Liver (tissue), 8 donors: ENCODE measurements at regions not wholly inside any gene's neighbourhood (a gene's known extent, or its start where the extent isn't known, plus 50 kb on each side); places are given as distances from the start of the nearest gene placed in this dataset.

ENCODE experiments used
- DNase-seq: peaks from one replicate; pipeline ENCODE4 v3.0.0-alpha.2; 2017; ENCODE audit warnings: low spot score
- H3K27ac ChIP-seq, 2 donors: one replicate each; pipeline ENCODE4 v1.7.0; 2013; ENCODE audit warnings: inconsistent platforms in 2 of 2, low read length in 2 of 2, control low read depth in 1 of 2, low read depth in 1 of 2, mild to moderate bottlenecking in 1 of 2
- H3K27me3 ChIP-seq, 4 donors: one replicate each; pipeline versions ENCODE4 v1.6.1 to v1.7.0; 2013; ENCODE audit warnings: low read length in 3 of 4, inconsistent platforms in 1 of 4, mild to moderate bottlenecking in 1 of 4, moderate library complexity in 1 of 4; ENCODE audit not compliant: control insufficient read depth in 4 of 4, insufficient read depth in 4 of 4
- H3K36me3 ChIP-seq, 4 donors: one replicate each; pipeline versions ENCODE4 v1.6.1 to v1.7.0; 2013; ENCODE audit warnings: low read length in 3 of 4, mild to moderate bottlenecking in 3 of 4, low read depth in 1 of 4, moderate library complexity in 1 of 4; ENCODE audit not compliant: control insufficient read depth in 4 of 4, insufficient read depth in 3 of 4
- H3K4me1 ChIP-seq, 4 donors: one replicate each; pipeline versions ENCODE4 v1.6.1 to v1.7.0; 2013; ENCODE audit warnings: low read length in 3 of 4, mild to moderate bottlenecking in 3 of 4, moderate library complexity in 1 of 4; ENCODE audit not compliant: control insufficient read depth in 4 of 4, insufficient read depth in 4 of 4
- H3K4me3 ChIP-seq, 3 donors: one replicate each; pipeline versions ENCODE4 v1.6.1 to v1.7.0; 2013; ENCODE audit warnings: low read length in 3 of 3, control low read depth in 1 of 3, low read depth in 1 of 3, mild to moderate bottlenecking in 1 of 3
- H3K9ac ChIP-seq, 2 donors: one replicate each; pipeline ENCODE4 v1.7.0; 2013; ENCODE audit warnings: low read length in 2 of 2, mild to moderate bottlenecking in 2 of 2, moderate library complexity in 2 of 2, control low read depth in 1 of 2, low read depth in 1 of 2
- H3K9me3 ChIP-seq, 4 donors: one replicate each; pipeline versions ENCODE4 v1.6.1 to v1.7.0; 2013; ENCODE audit warnings: low read length in 3 of 4; ENCODE audit not compliant: control insufficient read depth in 4 of 4
- EGR1 ChIP-seq, 2 donors: IDR thresholded peaks; 2 replicates each; pipeline ENCODE4 v1.6.1; 2016 to 2018; ENCODE audit warnings: antibody characterized with exemption in 2 of 2, low read depth in 2 of 2
- FOXA1 ChIP-seq: IDR thresholded peaks from 2 replicates; pipeline ENCODE4 v1.6.1; 2016; ENCODE audit warnings: antibody characterized with exemption
- FOXA2 ChIP-seq: IDR thresholded peaks from 2 replicates; pipeline ENCODE4 v1.6.1; 2016; ENCODE audit warnings: antibody characterized with exemption
- GABPA ChIP-seq, 2 donors: IDR thresholded peaks in 1 of 2; conservative IDR thresholded peaks in 1 of 2; 2 replicates each; pipeline ENCODE4 v1.6.1; 2016; ENCODE audit warnings: antibody characterized with exemption in 2 of 2, mild to moderate bottlenecking in 1 of 2, moderate library complexity in 1 of 2
- HNF4A ChIP-seq, 2 donors: conservative IDR thresholded peaks; 2 replicates each; pipeline ENCODE4 v1.6.1; 2016; ENCODE audit warnings: antibody characterized with exemption in 2 of 2, mild to moderate bottlenecking in 2 of 2
- HNF4G ChIP-seq: IDR thresholded peaks from 2 replicates; pipeline ENCODE4 v1.6.1; 2016; ENCODE audit warnings: antibody characterized with exemption
- JUND ChIP-seq, 2 donors: IDR thresholded peaks; 2 replicates each; pipeline ENCODE4 v1.6.1; 2016; ENCODE audit warnings: antibody characterized with exemption in 2 of 2
- NR2F2 ChIP-seq: IDR thresholded peaks from 2 replicates; pipeline ENCODE4 v1.6.1; 2016; ENCODE audit warnings: antibody characterized with exemption
- RAD21 ChIP-seq, 2 donors: IDR thresholded peaks; 2 replicates each; pipeline ENCODE4 v1.6.1; 2016; ENCODE audit warnings: antibody characterized with exemption in 2 of 2, mild to moderate bottlenecking in 2 of 2
- RXRA ChIP-seq, 2 donors: IDR thresholded peaks; 2 replicates each; pipeline ENCODE4 v1.6.1; 2017 to 2018; ENCODE audit warnings: antibody characterized with exemption in 2 of 2, mild to moderate bottlenecking in 1 of 2
- SP1 ChIP-seq: IDR thresholded peaks from 2 replicates; pipeline ENCODE4 v1.6.1; 2018; ENCODE audit warnings: antibody characterized with exemption, mild to moderate bottlenecking
- TAF1 ChIP-seq: conservative IDR thresholded peaks from 2 replicates; pipeline ENCODE4 v1.6.1; 2016; ENCODE audit warnings: antibody characterized with exemption, mild to moderate bottlenecking
- YY1 ChIP-seq: IDR thresholded peaks from 2 replicates; pipeline ENCODE4 v1.6.1; 2016; ENCODE audit warnings: antibody characterized with exemption, mild to moderate bottlenecking
- WGBS: extraction: QIAGEN DNeasy Blood & Tissue Kit; methylation state at CpG from one replicate; pipeline ENCODE4 v1.1.7; 2013; 5-methylcytosine and 5-hydroxymethylcytosine counted together
- TF ChIP-seq, protein P1 (sequence below): IDR thresholded peaks from 2 replicates; pipeline ENCODE4 v1.6.1; 2016; ENCODE audit warnings: antibody characterized with exemption
- TF ChIP-seq, protein P2 (sequence below): IDR thresholded peaks from 2 replicates; pipeline ENCODE4 v1.6.1; 2016; ENCODE audit warnings: antibody characterized with exemption
- TF ChIP-seq, protein P3 (sequence below): fragments of 150-350 bp; IDR thresholded peaks from 2 replicates; pipeline ENCODE4 v1.5.1; 2017; ENCODE audit warnings: improper control_type of control experiment, low read depth, low read length; ENCODE audit not compliant: missing input control
- TF ChIP-seq, protein P4 (sequence below): IDR thresholded peaks from 2 replicates; pipeline ENCODE4 v1.6.1; 2016; ENCODE audit warnings: antibody characterized with exemption, mild to moderate bottlenecking
- TF ChIP-seq, protein P5 (sequence below): IDR thresholded peaks from 2 replicates; pipeline ENCODE4 v1.6.1; 2016; ENCODE audit warnings: antibody characterized with exemption
- donor health status: healthy.
- donor health status: healthy.
- donor health status: healthy.
- donor health status: healthy.
- donor health status: healthy.

DNA sequence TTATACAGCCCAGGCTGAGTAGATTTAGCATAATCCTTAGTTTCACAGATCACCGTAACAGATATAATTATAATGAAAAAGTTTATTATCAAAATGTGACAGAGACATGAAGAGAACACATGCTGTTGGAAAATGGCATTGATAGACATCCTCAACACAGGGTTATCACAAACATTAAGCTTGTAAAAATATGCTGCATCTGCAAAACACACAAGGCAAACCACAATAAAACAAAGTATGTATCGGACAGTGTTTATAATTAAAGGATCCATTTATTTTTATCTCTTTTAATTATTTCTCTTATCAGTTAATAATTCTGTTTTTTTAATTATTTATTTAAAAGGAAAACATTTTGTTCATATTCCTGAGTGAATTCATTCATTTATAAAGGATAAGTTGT lies 829.9 kb upstream of the CDH9 start (continued):
- TF ChIP-seq, protein P1, sequence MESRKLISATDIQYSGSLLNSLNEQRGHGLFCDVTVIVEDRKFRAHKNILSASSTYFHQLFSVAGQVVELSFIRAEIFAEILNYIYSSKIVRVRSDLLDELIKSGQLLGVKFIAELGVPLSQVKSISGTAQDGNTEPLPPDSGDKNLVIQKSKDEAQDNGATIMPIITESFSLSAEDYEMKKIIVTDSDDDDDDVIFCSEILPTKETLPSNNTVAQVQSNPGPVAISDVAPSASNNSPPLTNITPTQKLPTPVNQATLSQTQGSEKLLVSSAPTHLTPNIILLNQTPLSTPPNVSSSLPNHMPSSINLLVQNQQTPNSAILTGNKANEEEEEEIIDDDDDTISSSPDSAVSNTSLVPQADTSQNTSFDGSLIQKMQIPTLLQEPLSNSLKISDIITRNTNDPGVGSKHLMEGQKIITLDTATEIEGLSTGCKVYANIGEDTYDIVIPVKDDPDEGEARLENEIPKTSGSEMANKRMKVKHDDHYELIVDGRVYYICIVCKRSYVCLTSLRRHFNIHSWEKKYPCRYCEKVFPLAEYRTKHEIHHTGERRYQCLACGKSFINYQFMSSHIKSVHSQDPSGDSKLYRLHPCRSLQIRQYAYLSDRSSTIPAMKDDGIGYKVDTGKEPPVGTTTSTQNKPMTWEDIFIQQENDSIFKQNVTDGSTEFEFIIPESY: no peak
- TF ChIP-seq, protein P2, sequence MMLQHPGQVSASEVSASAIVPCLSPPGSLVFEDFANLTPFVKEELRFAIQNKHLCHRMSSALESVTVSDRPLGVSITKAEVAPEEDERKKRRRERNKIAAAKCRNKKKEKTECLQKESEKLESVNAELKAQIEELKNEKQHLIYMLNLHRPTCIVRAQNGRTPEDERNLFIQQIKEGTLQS: no peak
- no peak for TF ChIP-seq SP1
- no peak for TF ChIP-seq EGR1 (IDR thresholded peaks at IDR 0.05; ENCODE audit: low read depth in 2 of 2)
- TF ChIP-seq HNF4A (conservative IDR thresholded peaks at IDR 0.05): no peak
- TF ChIP-seq HNF4G: no peak

DNA sequence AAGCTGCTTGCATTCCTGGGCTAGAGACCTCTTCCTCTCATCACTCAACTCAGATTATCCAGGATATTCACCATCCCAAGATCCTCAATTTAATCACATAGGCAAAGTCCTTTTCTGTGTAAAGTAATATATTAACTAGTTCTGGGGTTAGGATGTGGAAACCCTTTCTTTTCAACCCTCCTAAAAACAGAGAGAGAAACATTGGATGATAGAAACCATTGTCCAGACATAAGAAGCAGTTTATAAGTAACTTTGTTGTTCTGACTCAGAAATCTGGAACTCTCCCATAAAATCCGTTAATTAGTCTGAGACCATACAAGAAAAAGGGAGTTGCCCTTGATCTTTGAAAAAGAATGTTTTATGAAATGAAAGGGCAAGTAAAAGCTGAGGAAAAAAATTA lies 817.1 kb upstream of the CDH9 start:
- no peak for DNase-seq
- Histone ChIP-seq H3K27ac (no peak overlapping the region), H3K27me3 (no peaks in the 10 kb centered on the region), H3K36me3 (no peaks in the 10 kb centered on the region), H3K4me3 (no peak overlapping the region), H3K9ac (no peak overlapping the region), H3K9me3 (no peaks in the 10 kb centered on the region), H3K4me1 (no peaks in the 10 kb centered on the region)
- TF ChIP-seq, protein P3, sequence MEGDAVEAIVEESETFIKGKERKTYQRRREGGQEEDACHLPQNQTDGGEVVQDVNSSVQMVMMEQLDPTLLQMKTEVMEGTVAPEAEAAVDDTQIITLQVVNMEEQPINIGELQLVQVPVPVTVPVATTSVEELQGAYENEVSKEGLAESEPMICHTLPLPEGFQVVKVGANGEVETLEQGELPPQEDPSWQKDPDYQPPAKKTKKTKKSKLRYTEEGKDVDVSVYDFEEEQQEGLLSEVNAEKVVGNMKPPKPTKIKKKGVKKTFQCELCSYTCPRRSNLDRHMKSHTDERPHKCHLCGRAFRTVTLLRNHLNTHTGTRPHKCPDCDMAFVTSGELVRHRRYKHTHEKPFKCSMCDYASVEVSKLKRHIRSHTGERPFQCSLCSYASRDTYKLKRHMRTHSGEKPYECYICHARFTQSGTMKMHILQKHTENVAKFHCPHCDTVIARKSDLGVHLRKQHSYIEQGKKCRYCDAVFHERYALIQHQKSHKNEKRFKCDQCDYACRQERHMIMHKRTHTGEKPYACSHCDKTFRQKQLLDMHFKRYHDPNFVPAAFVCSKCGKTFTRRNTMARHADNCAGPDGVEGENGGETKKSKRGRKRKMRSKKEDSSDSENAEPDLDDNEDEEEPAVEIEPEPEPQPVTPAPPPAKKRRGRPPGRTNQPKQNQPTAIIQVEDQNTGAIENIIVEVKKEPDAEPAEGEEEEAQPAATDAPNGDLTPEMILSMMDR: no peak
- TF ChIP-seq, protein P4, sequence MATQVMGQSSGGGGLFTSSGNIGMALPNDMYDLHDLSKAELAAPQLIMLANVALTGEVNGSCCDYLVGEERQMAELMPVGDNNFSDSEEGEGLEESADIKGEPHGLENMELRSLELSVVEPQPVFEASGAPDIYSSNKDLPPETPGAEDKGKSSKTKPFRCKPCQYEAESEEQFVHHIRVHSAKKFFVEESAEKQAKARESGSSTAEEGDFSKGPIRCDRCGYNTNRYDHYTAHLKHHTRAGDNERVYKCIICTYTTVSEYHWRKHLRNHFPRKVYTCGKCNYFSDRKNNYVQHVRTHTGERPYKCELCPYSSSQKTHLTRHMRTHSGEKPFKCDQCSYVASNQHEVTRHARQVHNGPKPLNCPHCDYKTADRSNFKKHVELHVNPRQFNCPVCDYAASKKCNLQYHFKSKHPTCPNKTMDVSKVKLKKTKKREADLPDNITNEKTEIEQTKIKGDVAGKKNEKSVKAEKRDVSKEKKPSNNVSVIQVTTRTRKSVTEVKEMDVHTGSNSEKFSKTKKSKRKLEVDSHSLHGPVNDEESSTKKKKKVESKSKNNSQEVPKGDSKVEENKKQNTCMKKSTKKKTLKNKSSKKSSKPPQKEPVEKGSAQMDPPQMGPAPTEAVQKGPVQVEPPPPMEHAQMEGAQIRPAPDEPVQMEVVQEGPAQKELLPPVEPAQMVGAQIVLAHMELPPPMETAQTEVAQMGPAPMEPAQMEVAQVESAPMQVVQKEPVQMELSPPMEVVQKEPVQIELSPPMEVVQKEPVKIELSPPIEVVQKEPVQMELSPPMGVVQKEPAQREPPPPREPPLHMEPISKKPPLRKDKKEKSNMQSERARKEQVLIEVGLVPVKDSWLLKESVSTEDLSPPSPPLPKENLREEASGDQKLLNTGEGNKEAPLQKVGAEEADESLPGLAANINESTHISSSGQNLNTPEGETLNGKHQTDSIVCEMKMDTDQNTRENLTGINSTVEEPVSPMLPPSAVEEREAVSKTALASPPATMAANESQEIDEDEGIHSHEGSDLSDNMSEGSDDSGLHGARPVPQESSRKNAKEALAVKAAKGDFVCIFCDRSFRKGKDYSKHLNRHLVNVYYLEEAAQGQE: no peak
- TF ChIP-seq NR2F2: no peak
- no peak for TF ChIP-seq HNF4G
- TF ChIP-seq FOXA1: no peak
- no peak for TF ChIP-seq FOXA2
- TF ChIP-seq TAF1: no peak
- no peak for TF ChIP-seq GABPA (IDR thresholded peaks at IDR 0.05 in 1 of 2, conservative IDR thresholded peaks at IDR 0.05 in 1 of 2)
- TF ChIP-seq, protein P5, sequence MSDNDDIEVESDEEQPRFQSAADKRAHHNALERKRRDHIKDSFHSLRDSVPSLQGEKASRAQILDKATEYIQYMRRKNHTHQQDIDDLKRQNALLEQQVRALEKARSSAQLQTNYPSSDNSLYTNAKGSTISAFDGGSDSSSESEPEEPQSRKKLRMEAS: no peak
- TF ChIP-seq HNF4A (conservative IDR thresholded peaks at IDR 0.05): no peak
- no peak for TF ChIP-seq RAD21 (IDR thresholded peaks at IDR 0.05)
- no peak for TF ChIP-seq SP1
- no peak for TF ChIP-seq RXRA (IDR thresholded peaks at IDR 0.05)
- no peak for TF ChIP-seq JUND (IDR thresholded peaks at IDR 0.05)
- TF ChIP-seq, protein P2: no peak
- TF ChIP-seq, protein P1: no peak
- no peak for TF ChIP-seq EGR1 (IDR thresholded peaks at IDR 0.05; ENCODE audit: low read depth in 2 of 2)
- no peak for TF ChIP-seq YY1
- WGBS: 48% methylated on average over 1 of the region's 1 CpG
